Calu3 (cell line): ENCODE measurements at regions not wholly inside any gene's neighbourhood (a gene's known extent, or its start where the extent isn't known, plus 50 kb on each side); places are given as distances from the start of the nearest gene placed in this dataset.

Experiments used
- BruUV-seq: library from RNA; stranded (reverse); fragments of 400-500 nt; replicated peaks from 2 replicates; lab custom pipeline; 2021; lab: Mats Ljungman, UMichigan
- CTCF ChIA-PET: fragments of 300-600 bp; sonication (Branson Sonifier 250); formaldehyde crosslinking; loops from one replicate; lab custom pipeline; 2022; ENCODE audit warnings: antibody characterized with exemption; lab: Charles Lee
- DNase-seq: peaks from one replicate; pipeline ENCODE4 v3.0.0; 2022
- H3K27ac Mint-ChIP-seq: one replicate; pipeline ENCODE4 v1.8.0; 2022; ENCODE audit warnings: mixed read lengths; ENCODE audit not compliant: unreplicated experiment
- H3K27me3 Mint-ChIP-seq: one replicate; pipeline ENCODE4 v1.8.0; 2022; ENCODE audit warnings: mixed read lengths; ENCODE audit not compliant: unreplicated experiment
- H3K36me3 Mint-ChIP-seq: one replicate; pipeline ENCODE4 v1.8.0; 2022; ENCODE audit warnings: mild to moderate bottlenecking, moderate library complexity, mixed read lengths; ENCODE audit not compliant: insufficient read depth, unreplicated experiment
- H3K4me1 Mint-ChIP-seq: one replicate; pipeline ENCODE4 v1.8.0; 2022; ENCODE audit warnings: mild to moderate bottlenecking, low read depth, mixed read lengths; ENCODE audit not compliant: unreplicated experiment
- H3K4me3 Mint-ChIP-seq: one replicate; pipeline ENCODE4 v1.8.0; 2022; ENCODE audit warnings: mild to moderate bottlenecking, low read depth, moderate library complexity, mixed read lengths; ENCODE audit not compliant: unreplicated experiment
- H3K9me3 Mint-ChIP-seq: one replicate; pipeline ENCODE4 v1.8.0; 2022; ENCODE audit warnings: low read depth, mixed read lengths; ENCODE audit not compliant: unreplicated experiment
- CTCF ChIP-seq: fragments of 200-600 bp; IDR thresholded peaks from one replicate; pipeline ENCODE4 v1.8.0; 2022; ENCODE audit warnings: antibody characterized with exemption; ENCODE audit not compliant: unreplicated experiment
- intact Hi-C: fragments of 100-400 bp; cut with micrococcal nuclease; formaldehyde crosslinking; loops from one replicate; pipeline ENCODE4 v1.10.0; 2022; ENCODE audit not compliant: unreplicated experiment

- Mint-ChIP-seq H3K36me3 (no peaks in the 10 kb centered on the region), H3K9me3 (no peaks in the 10 kb centered on the region), H3K27me3 (peaks cover 20% of the 10 kb centered on the region), H3K27ac (no peak overlapping the region), H3K4me1 (no peaks in the 10 kb centered on the region), H3K4me3 (no peak overlapping the region)
- TF ChIP-seq CTCF: no peak
- no TSS peak for BruUV-seq
- intact Hi-C loops: no loop called here
- CTCF ChIA-PET: interaction anchor here (0.7 to 1.4 kb wide), 2 partner anchors 479 to 1376 kb away, joined by 3 to 5 read pairs; no protein-coding TSS in a partner anchor
- DNase-seq: no peak
These were observed 94.3 kb downstream of the NHLRC3 start for GRCh38 chr13:39132286-39133230.

GRCh38 chr13:39133781-39134180, 95.5 kb downstream of the NHLRC3 start:
- H3K9me3 Mint-ChIP-seq: no peaks in the 10 kb centered on the region
- H3K4me3 Mint-ChIP-seq: no peak overlapping the region
- H3K27me3 Mint-ChIP-seq: peaks cover 20% of the 10 kb centered on the region
- H3K36me3 Mint-ChIP-seq: no peaks in the 10 kb centered on the region
- DNase-seq: no peak
- TF ChIP-seq CTCF: no peak
- CTCF ChIA-PET: interaction anchor here (0.7 to 1.4 kb wide), 2 partner anchors 126 to 478 kb away, joined by 3 to 4 read pairs; no protein-coding TSS in a partner anchor
- H3K4me1 Mint-ChIP-seq: no peaks in the 10 kb centered on the region
- intact Hi-C loops: no loop called here
- no peak overlapping the region for H3K27ac Mint-ChIP-seq
- no TSS peak for BruUV-seq

GRCh38 chr13:39134574-39134973, 96.3 kb downstream of the NHLRC3 start:
- no peak for DNase-seq
- Mint-ChIP-seq H3K27me3 (peaks cover 12% of the 10 kb centered on the region), H3K36me3 (no peaks in the 10 kb centered on the region), H3K27ac (no peak overlapping the region), H3K4me1 (no peaks in the 10 kb centered on the region), H3K4me3 (no peak overlapping the region), H3K9me3 (no peaks in the 10 kb centered on the region)
- intact Hi-C loops: no loop called here
- no TSS peak for BruUV-seq
- CTCF ChIA-PET: no interaction called here
- no peak for TF ChIP-seq CTCF

GRCh38 chr13:39144391-39144790, 106.1 kb downstream of the NHLRC3 start:
- peaks cover 52% of the 10 kb centered on the region for H3K27me3 Mint-ChIP-seq
- no peaks in the 10 kb centered on the region for H3K36me3 Mint-ChIP-seq
- TF ChIP-seq CTCF: no peak
- H3K4me1 Mint-ChIP-seq: peaks cover 8% of the 10 kb centered on the region
- CTCF ChIA-PET: interaction anchor here (0.7 to 1.4 kb wide), 2 partner anchors 50 to 472 kb away, joined by 3 to 7 read pairs; no protein-coding TSS in a partner anchor
- DNase-seq: no peak
- no TSS peak for BruUV-seq
- H3K9me3 Mint-ChIP-seq: no peaks in the 10 kb centered on the region
- intact Hi-C loops: loop anchor here (2.0 kb wide), 1 partner anchor 118 kb away; no protein-coding TSS in a partner anchor
- no peak overlapping the region for H3K27ac Mint-ChIP-seq
- no peak overlapping the region for H3K4me3 Mint-ChIP-seq
